ENCODE measurements at regions not wholly inside any gene's neighbourhood (a gene's known extent, or its start where the extent isn't known, plus 50 kb on each side); places are given as distances from the start of the nearest gene placed in this dataset.
"Not testable (repeated sequence)": the region's sequence is repeated elsewhere in the genome, so short reads cannot be mapped to it uniquely, and the experiment has no call there.

GRCh38 chr5:142408981-142409481 is 84.2 kb upstream of the SPRY4 start:
- DNase-seq (ENCODE audit: low read depth in 2 of 2, low spot score in 1 of 2): no peak

GRCh38 chr5:142408536-142408935 is 83.7 kb upstream of the SPRY4 start:
- no peak for DNase-seq (ENCODE audit: low read depth in 2 of 2, low spot score in 1 of 2)

GRCh38 chr5:142405814-142406395 is 81.1 kb upstream of the SPRY4 start:
- DNase-seq (ENCODE audit: low read depth in 2 of 2, low spot score in 1 of 2): no peak

- no peak for DNase-seq (ENCODE audit: low read depth in 2 of 2, low spot score in 1 of 2)
These were observed 80.2 kb upstream of the SPRY4 start for GRCh38 chr5:142405023-142405422.

- no peak for DNase-seq (ENCODE audit: low read depth in 2 of 2, low spot score in 1 of 2)
These were observed 79.2 kb upstream of the SPRY4 start for GRCh38 chr5:142404046-142404477.

- DNase-seq (ENCODE audit: low read depth in 2 of 2, low spot score in 1 of 2): no peak
These were observed 78.8 kb upstream of the SPRY4 start for GRCh38 chr5:142403583-142403982.

- DNase-seq (ENCODE audit: low read depth in 2 of 2, low spot score in 1 of 2): no peak
These were observed 78.0 kb upstream of the SPRY4 start for GRCh38 chr5:142402752-142403318.

GRCh38 chr5:142400415-142400814 is 75.6 kb upstream of the SPRY4 start:
- DNase-seq (ENCODE audit: low read depth in 2 of 2, low spot score in 1 of 2): no peak

- no peak for DNase-seq (ENCODE audit: low read depth in 2 of 2, low spot score in 1 of 2)
These were observed 75.1 kb upstream of the SPRY4 start for GRCh38 chr5:142399891-142400290.

GRCh38 chr5:142398730-142399055 is 73.9 kb upstream of the SPRY4 start:
- DNase-seq (ENCODE audit: low read depth in 2 of 2, low spot score in 1 of 2): no peak

GRCh38 chr5:142398011-142398729 is 73.3 kb upstream of the SPRY4 start:
- not testable (repeated sequence) for DNase-seq (ENCODE audit: low read depth in 2 of 2, low spot score in 1 of 2)

GRCh38 chr5:142397178-142397577 is 72.4 kb upstream of the SPRY4 start:
- DNase-seq (ENCODE audit: low read depth in 2 of 2, low spot score in 1 of 2): no peak

- no peak for DNase-seq (ENCODE audit: low read depth in 2 of 2, low spot score in 1 of 2)
These were observed 71.7 kb upstream of the SPRY4 start for GRCh38 chr5:142396436-142397038.

- DNase-seq (ENCODE audit: low read depth in 2 of 2, low spot score in 1 of 2): no peak
These were observed 70.5 kb upstream of the SPRY4 start for GRCh38 chr5:142395334-142395733.

- no peak for DNase-seq (ENCODE audit: low read depth in 2 of 2, low spot score in 1 of 2)
These were observed 66.4 kb upstream of the SPRY4 start for GRCh38 chr5:142391058-142391845.

GRCh38 chr5:142390334-142390733 is 65.5 kb upstream of the SPRY4 start:
- no peak for DNase-seq (ENCODE audit: low read depth in 2 of 2, low spot score in 1 of 2)

GRCh38 chr5:142388696-142389095 is 63.9 kb upstream of the SPRY4 start:
- no peak for DNase-seq (ENCODE audit: low read depth in 2 of 2, low spot score in 1 of 2)

GRCh38 chr5:142387024-142387682 is 62.3 kb upstream of the SPRY4 start:
- no peak for DNase-seq (ENCODE audit: low read depth in 2 of 2, low spot score in 1 of 2)

GRCh38 chr5:142386137-142387023 is 61.6 kb upstream of the SPRY4 start:
- DNase-seq (ENCODE audit: low read depth in 2 of 2, low spot score in 1 of 2): no peak

GRCh38 chr5:142385194-142385593 is 60.4 kb upstream of the SPRY4 start:
- DNase-seq (ENCODE audit: low read depth in 2 of 2, low spot score in 1 of 2): no peak
